ENCODE measurements at regions not wholly inside any gene's neighbourhood (a gene's known extent, or its start where the extent isn't known, plus 50 kb on each side); places are given as distances from the start of the nearest gene placed in this dataset.

DNA sequence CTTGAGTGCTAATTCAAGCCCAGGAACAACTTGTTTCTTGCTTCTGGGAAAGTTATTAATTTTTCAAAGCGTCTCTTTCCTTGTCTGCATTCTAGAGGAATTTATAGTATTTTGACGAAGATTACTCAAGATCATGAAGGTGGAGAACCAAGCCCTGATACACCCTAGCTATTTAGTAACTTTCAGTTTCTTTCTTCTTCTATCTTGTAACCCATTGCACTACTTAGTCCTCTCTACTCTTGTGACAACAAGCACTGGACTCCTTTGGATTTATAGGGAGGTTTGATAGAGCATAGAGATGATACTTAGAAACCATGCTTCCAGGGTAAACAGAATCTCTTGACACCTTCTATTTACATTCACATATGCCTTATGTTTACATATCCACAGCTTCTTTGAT is 203.3 kb upstream of the GRM7 start:
- DNase-seq: no peak
- H3K4me1 Mint-ChIP-seq: no peaks in the 10 kb centered on the region
- no peak overlapping the region for H3K4me3 Mint-ChIP-seq
- no peak overlapping the region for H3K4me3 ChIP-seq (ENCODE audit: low read length)
- no peak for TF ChIP-seq CTCF (conservative IDR thresholded peaks at IDR 0.05)
- H3K27me3 Mint-ChIP-seq (ENCODE audit: insufficient read depth): no peaks in the 10 kb centered on the region
- H3K9ac ChIP-seq (ENCODE audit: extremely low read depth, low read length, poor library complexity, severe bottlenecking): no peak overlapping the region
- H3K36me3 ChIP-seq (ENCODE audit: control insufficient read depth, insufficient read depth, low read length): no peaks in the 10 kb centered on the region
- H3K36me3 Mint-ChIP-seq (ENCODE audit: low read depth): peaks cover 26% of the 10 kb centered on the region
- peaks cover 52% of the 10 kb centered on the region for H3K9me3 Mint-ChIP-seq
- H3K27me3 ChIP-seq (ENCODE audit: control insufficient read depth, insufficient read depth, low read length, poor library complexity, severe bottlenecking): no peaks in the 10 kb centered on the region
- 91% methylated on average over 2 of the region's 2 CpGs; no CpG with 5 or more reads in 1 of the 2 experiments for WGBS, 2 experiments (ENCODE audit: insufficient coverage in 1 of 2, insufficient read length in 1 of 2)
- no peak overlapping the region for H3K27ac ChIP-seq (ENCODE audit: low read depth, low read length)
- no peaks in the 10 kb centered on the region for H3K4me1 ChIP-seq (ENCODE audit: control insufficient read depth, insufficient read depth, low read length)
- no peak overlapping the region for H3K27ac Mint-ChIP-seq
- H3K9me3 ChIP-seq (ENCODE audit: control insufficient read depth, low read length): peaks cover 36% of the 10 kb centered on the region

- no peak for TF ChIP-seq CTCF (conservative IDR thresholded peaks at IDR 0.05)
- peaks cover 8% of the 10 kb centered on the region for H3K4me1 Mint-ChIP-seq
These were observed 193.6 kb upstream of the GRM7 start for GRCh38 chr3:6667354-6667753.

GRCh38 chr3:6671363-6671762 is 189.6 kb upstream of the GRM7 start:
- Mint-ChIP-seq H3K4me3 (no peak overlapping the region), H3K36me3 (ENCODE audit: low read depth) (peaks cover 11% of the 10 kb centered on the region)
- 100% methylated on average over 1 of the region's 1 CpG; no CpG with 5 or more reads in 1 of the 2 experiments for WGBS, 2 experiments (ENCODE audit: insufficient coverage in 1 of 2, insufficient read length in 1 of 2)

More at GRCh38 chr3:6667354-6667753, 193.6 kb upstream of the GRM7 start:
- peaks cover 40% of the 10 kb centered on the region for H3K9me3 ChIP-seq (ENCODE audit: control insufficient read depth, low read length)
- Mint-ChIP-seq H3K36me3 (ENCODE audit: low read depth) (peaks cover 19% of the 10 kb centered on the region), H3K4me3 (no peak overlapping the region), H3K27ac (no peak overlapping the region), H3K27me3 (ENCODE audit: insufficient read depth) (no peaks in the 10 kb centered on the region), H3K9me3 (peaks cover 41% of the 10 kb centered on the region)
- WGBS, 2 experiments (ENCODE audit: insufficient coverage in 1 of 2, insufficient read length in 1 of 2): 91% methylated on average over 2 of the region's 2 CpGs; no CpG with 5 or more reads in 1 of the 2 experiments
- DNase-seq: no peak
- H3K27me3 ChIP-seq (ENCODE audit: control insufficient read depth, insufficient read depth, low read length, poor library complexity, severe bottlenecking): no peaks in the 10 kb centered on the region
- no peak overlapping the region for H3K4me3 ChIP-seq (ENCODE audit: low read length)
- H3K36me3 ChIP-seq (ENCODE audit: control insufficient read depth, insufficient read depth, low read length): no peaks in the 10 kb centered on the region
- H3K9ac ChIP-seq (ENCODE audit: extremely low read depth, low read length, poor library complexity, severe bottlenecking): no peak overlapping the region
- no peaks in the 10 kb centered on the region for H3K4me1 ChIP-seq (ENCODE audit: control insufficient read depth, insufficient read depth, low read length)
- H3K27ac ChIP-seq (ENCODE audit: low read depth, low read length): no peak overlapping the region

More at GRCh38 chr3:6671363-6671762, 189.6 kb upstream of the GRM7 start:
- no peak overlapping the region for H3K27ac ChIP-seq (ENCODE audit: low read depth, low read length)
- H3K4me3 ChIP-seq (ENCODE audit: low read length): no peak overlapping the region
- no peak for TF ChIP-seq CTCF (conservative IDR thresholded peaks at IDR 0.05)
- Mint-ChIP-seq H3K9me3 (peaks cover 26% of the 10 kb centered on the region), H3K4me1 (peaks cover 8% of the 10 kb centered on the region), H3K27me3 (ENCODE audit: insufficient read depth) (no peaks in the 10 kb centered on the region), H3K27ac (no peak overlapping the region)
- no peaks in the 10 kb centered on the region for H3K4me1 ChIP-seq (ENCODE audit: control insufficient read depth, insufficient read depth, low read length)
- no peak overlapping the region for H3K9ac ChIP-seq (ENCODE audit: extremely low read depth, low read length, poor library complexity, severe bottlenecking)
- H3K36me3 ChIP-seq (ENCODE audit: control insufficient read depth, insufficient read depth, low read length): no peaks in the 10 kb centered on the region
- no peak for DNase-seq
- peaks cover 24% of the 10 kb centered on the region for H3K9me3 ChIP-seq (ENCODE audit: control insufficient read depth, low read length)
- H3K27me3 ChIP-seq (ENCODE audit: control insufficient read depth, insufficient read depth, low read length, poor library complexity, severe bottlenecking): no peaks in the 10 kb centered on the region

Measured in endodermal cell (in vitro differentiated cells).